NB4 (cell line): ENCODE measurements at regions not wholly inside any gene's neighbourhood (a gene's known extent, or its start where the extent isn't known, plus 50 kb on each side); places are given as distances from the start of the nearest gene placed in this dataset.

Experiments used
- DNase-seq: peaks from one replicate; pipeline ENCODE4 v3.0.0; 2010; ENCODE audit warnings: low read depth
- H3K4me3 ChIP-seq: one replicate; pipeline ENCODE4 v1.5.1; 2011; ENCODE audit warnings: mild to moderate bottlenecking, low read depth, low read length, moderate library complexity
- CTCF ChIP-seq: IDR thresholded peaks from one replicate; pipeline ENCODE4 v1.5.1; 2012; ENCODE audit warnings: low read depth, low read length
- MYC ChIP-seq: IDR thresholded peaks from 2 replicates; pipeline ENCODE4 v1.6.1; 2011; ENCODE audit warnings: low read depth, low read length
- POLR2A ChIP-seq: IDR thresholded peaks from 2 replicates; pipeline ENCODE4 v1.6.1; 2011; ENCODE audit warnings: mild to moderate bottlenecking; ENCODE audit not compliant: insufficient read length; ENCODE audit errors: extremely low read depth
- TF ChIP-seq, protein P1 (sequence below): IDR thresholded peaks from 2 replicates; pipeline ENCODE4 v1.6.1; 2011; ENCODE audit warnings: low read depth, low read length

DNA sequence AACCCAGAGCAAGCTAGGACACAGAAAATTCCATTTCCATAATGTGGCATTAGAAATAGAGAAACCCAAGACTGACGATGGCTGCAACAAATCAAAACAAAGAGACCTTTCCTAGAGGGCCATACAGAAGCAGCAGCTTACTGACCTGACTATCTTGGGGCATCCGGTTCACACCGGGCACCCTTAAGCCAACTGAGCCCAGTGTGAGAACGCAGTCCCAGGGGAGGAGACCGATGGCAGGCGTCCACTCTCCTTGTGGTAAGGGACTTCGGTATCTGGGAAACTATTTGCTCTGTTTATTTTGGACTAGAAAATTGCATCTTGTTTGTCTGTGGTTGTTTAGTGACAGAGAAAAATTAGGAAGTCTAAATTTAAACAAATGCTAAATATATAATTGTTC is 244.8 kb upstream of the COPS8 start:
- no peak for DNase-seq
- H3K4me3 ChIP-seq = no peak overlapping the region
- no peak for TF ChIP-seq POLR2A
- no peak for TF ChIP-seq CTCF
- no peak for TF ChIP-seq MYC
- TF ChIP-seq, protein P1, sequence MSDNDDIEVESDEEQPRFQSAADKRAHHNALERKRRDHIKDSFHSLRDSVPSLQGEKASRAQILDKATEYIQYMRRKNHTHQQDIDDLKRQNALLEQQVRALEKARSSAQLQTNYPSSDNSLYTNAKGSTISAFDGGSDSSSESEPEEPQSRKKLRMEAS = no peak

GRCh38 chr2:236841389-236841788 is 244.3 kb upstream of the COPS8 start:
- TF ChIP-seq POLR2A (no peak), MYC (no peak), CTCF (no peak)
- TF ChIP-seq, protein P1 = no peak
- H3K4me3 ChIP-seq = no peak overlapping the region
- DNase-seq = no peak

DNA sequence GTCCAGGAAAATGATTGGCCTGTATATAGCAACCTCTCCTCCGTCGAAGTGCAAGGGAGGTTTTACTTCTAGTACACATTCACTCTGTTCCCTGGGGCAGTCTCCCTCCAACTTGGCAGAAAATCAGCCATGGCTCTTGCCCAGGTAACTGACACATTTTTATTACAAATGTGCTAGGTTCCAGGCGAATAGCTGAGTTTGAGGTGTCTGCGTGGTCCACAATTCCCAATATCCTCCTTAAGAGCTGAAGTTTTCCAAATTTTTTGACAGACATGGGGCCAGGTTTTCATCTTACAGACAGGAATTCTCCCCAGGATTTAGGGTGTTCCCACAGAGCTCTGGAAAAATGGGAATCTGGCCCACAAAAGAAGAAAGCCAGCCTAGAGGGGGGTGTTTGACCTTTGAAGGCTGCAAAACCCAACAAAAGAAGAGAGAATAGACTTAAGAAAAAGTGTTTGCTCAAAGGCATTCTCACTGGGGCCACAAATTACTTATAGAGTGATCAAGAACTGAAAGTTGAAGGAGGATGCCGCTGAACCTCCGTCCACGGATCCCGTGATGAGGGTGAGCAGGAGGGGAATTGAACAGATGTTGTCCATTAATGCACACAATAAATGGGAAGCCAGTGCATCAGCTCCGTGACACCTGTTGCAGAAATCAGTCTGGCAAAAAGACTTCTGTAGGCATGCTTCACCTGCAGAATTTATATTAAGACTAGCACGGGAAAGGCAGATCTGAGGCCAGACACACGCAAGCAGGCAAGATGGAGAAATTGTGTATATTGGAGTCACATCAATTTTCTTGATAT is 242.3 kb upstream of the COPS8 start:
- no peak for DNase-seq
- TF ChIP-seq, protein P1 = no peak
- TF ChIP-seq CTCF (no peak), POLR2A (no peak), MYC (no peak)
- H3K4me3 ChIP-seq = no peak overlapping the region

GRCh38 chr2:236844711-236845110 is 241.0 kb upstream of the COPS8 start:
- H3K4me3 ChIP-seq = no peak overlapping the region
- no peak for DNase-seq
- no peak for TF ChIP-seq POLR2A
- no peak for TF ChIP-seq CTCF
- no peak for TF ChIP-seq MYC
- TF ChIP-seq, protein P1 = no peak

DNA sequence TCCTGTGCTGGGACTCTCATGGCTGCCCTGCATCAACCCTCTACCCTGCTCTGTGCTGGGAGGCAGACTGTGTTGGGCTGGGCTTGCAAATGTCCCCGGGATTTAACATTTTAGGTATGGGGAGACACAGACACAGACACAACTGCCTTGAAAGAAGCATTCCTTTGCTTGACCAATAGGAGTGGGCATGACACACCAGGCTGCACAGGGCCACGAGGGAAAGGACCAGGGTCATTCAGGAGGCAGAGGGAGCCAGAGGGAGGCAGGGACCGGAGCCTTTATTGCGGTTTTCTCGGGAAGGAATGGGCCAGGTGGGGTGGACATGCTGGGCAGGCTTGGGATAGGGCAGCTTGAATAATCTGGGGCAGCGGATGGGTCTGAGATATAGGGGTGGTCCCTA is 238.7 kb upstream of the COPS8 start:
- H3K4me3 ChIP-seq = no peak overlapping the region
- DNase-seq = no peak
- TF ChIP-seq MYC (no peak), POLR2A (no peak), CTCF (no peak)
- TF ChIP-seq, protein P1 = no peak
